Cardiac muscle cell (in vitro differentiated cells and primary cell): ENCODE measurements at regions not wholly inside any gene's neighbourhood (a gene's known extent, or its start where the extent isn't known, plus 50 kb on each side); places are given as distances from the start of the nearest gene placed in this dataset.

ENCODE experiments used
- DNase-seq, 2 donors: peaks; one replicate each; pipeline versions ENCODE4 v3.0.0 to v3.0.0-alpha.2; 2010 to 2017; ENCODE audit warnings: low read depth in 1 of 2, low spot score in 1 of 2
- H3K27ac ChIP-seq: fragments of 200-600 bp; sonication (generic); 2 replicates; pipeline ENCODE4 v1.5.1; 2016
- H3K27me3 ChIP-seq: fragments of 200-600 bp; sonication (generic); 2 replicates; pipeline ENCODE4 v1.6.0; 2016; ENCODE audit warnings: control low read depth
- H3K36me3 ChIP-seq: fragments of 200-600 bp; sonication (generic); 2 replicates; pipeline ENCODE4 v1.5.1; 2016; ENCODE audit warnings: control low read depth
- H3K4me1 ChIP-seq: fragments of 200-600 bp; sonication (generic); 2 replicates; pipeline ENCODE4 v1.8.1; 2017; ENCODE audit warnings: low read depth, mild to moderate bottlenecking, mixed run types
- H3K4me3 ChIP-seq: fragments of 200-600 bp; sonication (generic); 2 replicates; pipeline ENCODE4 v1.5.1; 2016; ENCODE audit warnings: mild to moderate bottlenecking
- H3K9me3 ChIP-seq: fragments of 200-600 bp; sonication (generic); 2 replicates; pipeline ENCODE4 v1.5.1; 2017; ENCODE audit warnings: low read depth, mild to moderate bottlenecking, control low read depth
- CTCF ChIP-seq: IDR thresholded peaks from 2 replicates; pipeline ENCODE4 v1.5.1; 2012; ENCODE audit warnings: low read depth, mild to moderate bottlenecking, low read length

- H3K27ac ChIP-seq: no peak overlapping the region
- no peaks in the 10 kb centered on the region for H3K9me3 ChIP-seq
- H3K4me1 ChIP-seq: no peaks in the 10 kb centered on the region
- H3K27me3 ChIP-seq: no peaks in the 10 kb centered on the region
- no peak for DNase-seq
- H3K36me3 ChIP-seq: no peaks in the 10 kb centered on the region
- no peak for TF ChIP-seq CTCF
- H3K4me3 ChIP-seq: no peak overlapping the region
These were observed 367.4 kb upstream of the ARX start for GRCh38 chrX:25383196-25383595.

GRCh38 chrX:25356456-25356855 lies 340.7 kb upstream of the ARX start:
- Histone ChIP-seq H3K27me3 (no peaks in the 10 kb centered on the region), H3K36me3 (no peaks in the 10 kb centered on the region), H3K4me3 (no peak overlapping the region), H3K27ac (no peak overlapping the region), H3K4me1 (no peaks in the 10 kb centered on the region), H3K9me3 (no peaks in the 10 kb centered on the region)
- TF ChIP-seq CTCF: no peak
- DNase-seq: no peak

- Histone ChIP-seq H3K36me3 (no peaks in the 10 kb centered on the region), H3K27ac (no peak overlapping the region), H3K4me1 (no peaks in the 10 kb centered on the region), H3K9me3 (no peaks in the 10 kb centered on the region), H3K27me3 (no peaks in the 10 kb centered on the region), H3K4me3 (no peak overlapping the region)
- DNase-seq: no peak
- TF ChIP-seq CTCF: no peak
These were observed 328.6 kb upstream of the ARX start for GRCh38 chrX:25344161-25344936.

- H3K4me3 ChIP-seq: no peak overlapping the region
- H3K4me1 ChIP-seq: no peaks in the 10 kb centered on the region
- no peaks in the 10 kb centered on the region for H3K36me3 ChIP-seq
- TF ChIP-seq CTCF: no peak
- no peak overlapping the region for H3K27ac ChIP-seq
- H3K27me3 ChIP-seq: no peaks in the 10 kb centered on the region
- no peak for DNase-seq
- no peaks in the 10 kb centered on the region for H3K9me3 ChIP-seq
These were observed 327.3 kb upstream of the ARX start for GRCh38 chrX:25343060-25343459.

- no peak overlapping the region for H3K4me3 ChIP-seq
- no peaks in the 10 kb centered on the region for H3K36me3 ChIP-seq
- DNase-seq: no peak
- no peaks in the 10 kb centered on the region for H3K27me3 ChIP-seq
- no peaks in the 10 kb centered on the region for H3K4me1 ChIP-seq
- no peaks in the 10 kb centered on the region for H3K9me3 ChIP-seq
- no peak overlapping the region for H3K27ac ChIP-seq
- TF ChIP-seq CTCF: no peak
These were observed 322.1 kb upstream of the ARX start for GRCh38 chrX:25337841-25338240.
